ENCODE measurements at regions not wholly inside any gene's neighbourhood (a gene's known extent, or its start where the extent isn't known, plus 50 kb on each side); places are given as distances from the start of the nearest gene placed in this dataset.

DNA sequence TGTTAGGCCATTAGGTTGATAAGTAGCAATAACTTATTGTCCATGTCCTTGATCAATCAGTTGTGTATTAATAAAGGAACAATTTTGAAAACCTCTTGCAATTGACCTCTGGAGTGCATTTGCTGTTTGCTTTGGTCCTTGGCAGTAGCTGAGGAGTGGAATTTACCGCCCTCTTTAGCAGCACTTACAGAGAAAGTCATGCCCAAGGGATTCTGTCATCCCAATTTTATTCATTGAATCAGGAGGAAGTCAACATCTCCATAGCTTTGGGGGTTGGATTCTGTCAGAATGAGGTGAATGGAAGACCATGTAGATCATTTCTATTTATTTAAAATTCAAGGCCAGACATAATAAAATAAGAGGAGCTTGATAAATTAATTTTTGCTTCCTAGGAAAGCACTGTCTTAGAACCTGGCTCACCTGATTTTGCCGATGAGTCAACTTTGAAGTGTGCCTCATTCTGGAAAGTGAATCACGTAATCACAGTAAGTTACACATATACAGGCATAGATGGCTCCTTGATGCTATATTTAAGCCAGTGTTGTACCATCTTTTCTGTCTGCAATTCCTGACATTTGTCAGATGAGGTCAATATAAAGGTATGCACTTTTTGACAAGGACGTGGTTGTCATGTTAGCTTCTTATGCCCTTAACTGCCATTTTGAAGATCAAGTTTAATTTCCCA is 128.7 kb upstream of the MLIP start:
- 38% methylated on average over 4 of the region's 4 CpGs for WGBS (ENCODE audit: missing lambda C conversion rate)
- POLR2A ChIA-PET = no interaction called here
- TF ChIP-seq NPAS2 (CRISPR knock-in tag; IDR thresholded peaks at IDR 0.05; ENCODE audit: borderline replicate concordance) (no peak), EP300 (IDR thresholded peaks at IDR 0.05) (no peak), MAFK (IDR thresholded peaks at IDR 0.05; ENCODE audit: partially characterized antibody) (no peak), ZSCAN20 (CRISPR knock-in tag; IDR thresholded peaks at IDR 0.05) (no peak), ZNF302 (CRISPR knock-in tag; IDR thresholded peaks at IDR 0.05) (no peak), ZC3H11A (IDR thresholded peaks at IDR 0.05) (no peak), EHMT2 (IDR thresholded peaks at IDR 0.05; ENCODE audit: low read depth) (no peak), KDM1A (IDR thresholded peaks at IDR 0.05; ENCODE audit: low read depth) (no peak), BHLHE40 (IDR thresholded peaks at IDR 0.05; ENCODE audit: low read depth, low read length) (no peak), ESRRA (IDR thresholded peaks at IDR 0.05; ENCODE audit: borderline replicate concordance, low read length) (no peak), SMC3 (IDR thresholded peaks at IDR 0.05) (no peak), HDAC2 (IDR thresholded peaks at IDR 0.05) (no peak), TP53 (CRISPR knock-in tag; IDR thresholded peaks at IDR 0.05) (no peak), MAZ (IDR thresholded peaks at IDR 0.05; ENCODE audit: borderline replicate concordance, low read depth, low read length) (no peak), CBX2 (IDR thresholded peaks at IDR 0.05; ENCODE audit: borderline replicate concordance, low read depth) (no peak), RCOR1 (IDR thresholded peaks at IDR 0.05; ENCODE audit: low read depth, low read length) (no peak)
- TF ChIP-seq, protein P1, sequence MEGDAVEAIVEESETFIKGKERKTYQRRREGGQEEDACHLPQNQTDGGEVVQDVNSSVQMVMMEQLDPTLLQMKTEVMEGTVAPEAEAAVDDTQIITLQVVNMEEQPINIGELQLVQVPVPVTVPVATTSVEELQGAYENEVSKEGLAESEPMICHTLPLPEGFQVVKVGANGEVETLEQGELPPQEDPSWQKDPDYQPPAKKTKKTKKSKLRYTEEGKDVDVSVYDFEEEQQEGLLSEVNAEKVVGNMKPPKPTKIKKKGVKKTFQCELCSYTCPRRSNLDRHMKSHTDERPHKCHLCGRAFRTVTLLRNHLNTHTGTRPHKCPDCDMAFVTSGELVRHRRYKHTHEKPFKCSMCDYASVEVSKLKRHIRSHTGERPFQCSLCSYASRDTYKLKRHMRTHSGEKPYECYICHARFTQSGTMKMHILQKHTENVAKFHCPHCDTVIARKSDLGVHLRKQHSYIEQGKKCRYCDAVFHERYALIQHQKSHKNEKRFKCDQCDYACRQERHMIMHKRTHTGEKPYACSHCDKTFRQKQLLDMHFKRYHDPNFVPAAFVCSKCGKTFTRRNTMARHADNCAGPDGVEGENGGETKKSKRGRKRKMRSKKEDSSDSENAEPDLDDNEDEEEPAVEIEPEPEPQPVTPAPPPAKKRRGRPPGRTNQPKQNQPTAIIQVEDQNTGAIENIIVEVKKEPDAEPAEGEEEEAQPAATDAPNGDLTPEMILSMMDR (IDR thresholded peaks at IDR 0.05) = no peak
- TF ChIP-seq, protein P2, sequence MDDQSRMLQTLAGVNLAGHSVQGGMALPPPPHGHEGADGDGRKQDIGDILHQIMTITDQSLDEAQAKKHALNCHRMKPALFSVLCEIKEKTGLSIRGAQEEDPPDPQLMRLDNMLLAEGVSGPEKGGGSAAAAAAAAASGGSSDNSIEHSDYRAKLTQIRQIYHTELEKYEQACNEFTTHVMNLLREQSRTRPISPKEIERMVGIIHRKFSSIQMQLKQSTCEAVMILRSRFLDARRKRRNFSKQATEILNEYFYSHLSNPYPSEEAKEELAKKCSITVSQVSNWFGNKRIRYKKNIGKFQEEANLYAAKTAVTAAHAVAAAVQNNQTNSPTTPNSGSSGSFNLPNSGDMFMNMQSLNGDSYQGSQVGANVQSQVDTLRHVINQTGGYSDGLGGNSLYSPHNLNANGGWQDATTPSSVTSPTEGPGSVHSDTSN (IDR thresholded peaks at IDR 0.05) = no peak
- TF ChIP-seq, protein P3, sequence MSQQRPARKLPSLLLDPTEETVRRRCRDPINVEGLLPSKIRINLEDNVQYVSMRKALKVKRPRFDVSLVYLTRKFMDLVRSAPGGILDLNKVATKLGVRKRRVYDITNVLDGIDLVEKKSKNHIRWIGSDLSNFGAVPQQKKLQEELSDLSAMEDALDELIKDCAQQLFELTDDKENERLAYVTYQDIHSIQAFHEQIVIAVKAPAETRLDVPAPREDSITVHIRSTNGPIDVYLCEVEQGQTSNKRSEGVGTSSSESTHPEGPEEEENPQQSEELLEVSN (IDR thresholded peaks at IDR 0.05; ENCODE audit: borderline replicate concordance, low read depth) = no peak
- H3K4me3 ChIP-seq = no peak overlapping the region
- no peak overlapping the region for H3K4me2 ChIP-seq
- H3K27ac ChIP-seq = peak overlapping the region; percentile 48 to 79; a peak in 3 of 6 replicates
- CTCF ChIA-PET = interaction anchor here (0.6 to 1.8 kb wide), 5 partner anchors 9 to 286 kb away, joined by 3 to 5 read pairs (median 3); partner anchors contain the start of gene LRRC1
- H3K9me3 ChIP-seq = no peaks in the 10 kb centered on the region
- DNase-seq (ENCODE audit: low read depth in 1 of 2, low spot score in 1 of 2) (peak in 1 of 2 experiments; percentile 10), ATAC-seq (peak in 1 of 2 experiments; percentile 37; a peak in 2 of 6 replicates), FAIRE-seq (no peak)
- H3K4me1 ChIP-seq = peaks cover 26% of the 10 kb centered on the region

DNA sequence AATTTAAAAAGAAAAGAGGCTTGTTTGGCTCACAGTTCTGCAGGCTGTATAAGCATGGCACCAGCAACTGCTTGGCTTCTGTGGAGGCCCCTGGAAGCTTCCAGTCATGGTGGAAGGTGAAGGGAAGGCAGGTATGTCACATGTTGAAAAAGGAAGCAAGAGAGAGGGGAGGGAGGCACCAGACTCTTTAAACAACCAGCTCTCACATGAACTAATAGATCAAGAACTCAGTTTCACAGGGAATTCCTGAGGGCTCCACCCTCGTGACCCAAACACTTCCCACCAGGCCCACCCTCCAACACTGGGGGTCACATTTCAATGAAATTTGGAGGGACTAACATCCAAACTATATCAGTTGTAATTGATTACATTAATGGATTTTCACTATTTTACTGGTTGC is 127.9 kb upstream of the MLIP start:
- FAIRE-seq (no peak), DNase-seq (ENCODE audit: low read depth in 1 of 2, low spot score in 1 of 2) (peak in 1 of 2 experiments; percentile 8), ATAC-seq (no peak)
- Histone ChIP-seq H3K27ac (peak overlapping the region; percentile 48 to 79; a peak in 4 of 6 replicates), H3K4me3 (no peak overlapping the region), H3K9me3 (no peaks in the 10 kb centered on the region), H3K4me2 (peak overlapping the region; percentile 67; the same call in 1 of the 3 replicates), H3K4me1 (peaks cover 26% of the 10 kb centered on the region)
- POLR2A ChIA-PET = no interaction called here
- CTCF ChIA-PET = interaction anchor here (1.8 kb wide), 1 partner anchor 285 kb away, joined by 5 read pairs; no protein-coding TSS in a partner anchor
- TF ChIP-seq ZC3H11A (IDR thresholded peaks at IDR 0.05) (no peak), HDAC2 (IDR thresholded peaks at IDR 0.05) (no peak), ZFP36 (IDR thresholded peaks at IDR 0.05; ENCODE audit: borderline replicate concordance, partially characterized antibody) (no peak), RNF2 (IDR thresholded peaks at IDR 0.05; ENCODE audit: borderline replicate concordance, low read depth) (no peak), FOSB (CRISPR knock-in tag; IDR thresholded peaks at IDR 0.05) (no peak), FOXS1 (CRISPR knock-in tag; IDR thresholded peaks at IDR 0.05) (no peak), CEBPB (IDR thresholded peaks at IDR 0.05) (no peak), ZSCAN20 (CRISPR knock-in tag; IDR thresholded peaks at IDR 0.05) (no peak), KDM1A (IDR thresholded peaks at IDR 0.05; ENCODE audit: low read depth) (no peak), SREBF2 (IDR thresholded peaks at IDR 0.05) (no peak), JUNB (IDR thresholded peaks at IDR 0.05) (no peak)
- TF ChIP-seq, protein P4, sequence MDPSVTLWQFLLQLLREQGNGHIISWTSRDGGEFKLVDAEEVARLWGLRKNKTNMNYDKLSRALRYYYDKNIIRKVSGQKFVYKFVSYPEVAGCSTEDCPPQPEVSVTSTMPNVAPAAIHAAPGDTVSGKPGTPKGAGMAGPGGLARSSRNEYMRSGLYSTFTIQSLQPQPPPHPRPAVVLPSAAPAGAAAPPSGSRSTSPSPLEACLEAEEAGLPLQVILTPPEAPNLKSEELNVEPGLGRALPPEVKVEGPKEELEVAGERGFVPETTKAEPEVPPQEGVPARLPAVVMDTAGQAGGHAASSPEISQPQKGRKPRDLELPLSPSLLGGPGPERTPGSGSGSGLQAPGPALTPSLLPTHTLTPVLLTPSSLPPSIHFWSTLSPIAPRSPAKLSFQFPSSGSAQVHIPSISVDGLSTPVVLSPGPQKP (IDR thresholded peaks at IDR 0.05; ENCODE audit: low read depth, low read length) = no peak
- 56% methylated on average over 1 of the region's 1 CpG for WGBS (ENCODE audit: missing lambda C conversion rate)
